ENCODE measurements at regions not wholly inside any gene's neighbourhood (a gene's known extent, or its start where the extent isn't known, plus 50 kb on each side); places are given as distances from the start of the nearest gene placed in this dataset.

GRCh38 chr2:5764041-5764440, 71.9 kb downstream of the SOX11 start:
- no peak overlapping the region for H3K27ac ChIP-seq
- H3K4me3 ChIP-seq = no peak overlapping the region
- H3K4me1 ChIP-seq (ENCODE audit: control insufficient read depth in 1 of 2, low read depth in 2 of 2) = no peaks in the 10 kb centered on the region
- no peaks in the 10 kb centered on the region for H3K27me3 ChIP-seq (replicated peaks; ENCODE audit: insufficient read depth)
- H3K9me3 ChIP-seq = no peaks in the 10 kb centered on the region
- H3K36me3 ChIP-seq = no peaks in the 10 kb centered on the region
- no peak for TF ChIP-seq CTCF (IDR thresholded peaks at IDR 0.05)
- DNase-seq (ENCODE audit: low spot score) = no peak
- no peak for ATAC-seq (ENCODE audit: insufficient number of reproducible peaks, low FRiP score, low read depth)

- ATAC-seq (ENCODE audit: insufficient number of reproducible peaks, low FRiP score, low read depth) (no peak), DNase-seq (ENCODE audit: low spot score) (no peak)
- no peaks in the 10 kb centered on the region for H3K36me3 ChIP-seq
- H3K27me3 ChIP-seq (replicated peaks; ENCODE audit: insufficient read depth) = no peaks in the 10 kb centered on the region
- H3K4me3 ChIP-seq = no peak overlapping the region
- no peaks in the 10 kb centered on the region for H3K9me3 ChIP-seq
- H3K4me1 ChIP-seq (ENCODE audit: control insufficient read depth in 1 of 2, low read depth in 2 of 2) = no peaks in the 10 kb centered on the region
- H3K27ac ChIP-seq = no peak overlapping the region
- TF ChIP-seq CTCF (IDR thresholded peaks at IDR 0.05) = no peak
These were observed 73.9 kb downstream of the SOX11 start for GRCh38 chr2:5766056-5766455.

GRCh38 chr2:5766561-5766960, 74.4 kb downstream of the SOX11 start:
- Histone ChIP-seq H3K4me3 (no peak overlapping the region), H3K9me3 (no peaks in the 10 kb centered on the region), H3K27ac (no peak overlapping the region), H3K36me3 (no peaks in the 10 kb centered on the region), H3K27me3 (replicated peaks; ENCODE audit: insufficient read depth) (no peaks in the 10 kb centered on the region), H3K4me1 (ENCODE audit: control insufficient read depth in 1 of 2, low read depth in 2 of 2) (no peaks in the 10 kb centered on the region)
- ATAC-seq (ENCODE audit: insufficient number of reproducible peaks, low FRiP score, low read depth) (no peak), DNase-seq (ENCODE audit: low spot score) (no peak)
- TF ChIP-seq CTCF (IDR thresholded peaks at IDR 0.05) = no peak

GRCh38 chr2:5777131-5777535, 84.9 kb downstream of the SOX11 start:
- H3K4me3 ChIP-seq = no peak overlapping the region
- H3K27me3 ChIP-seq (replicated peaks; ENCODE audit: insufficient read depth) = no peaks in the 10 kb centered on the region
- H3K9me3 ChIP-seq = no peaks in the 10 kb centered on the region
- ATAC-seq (ENCODE audit: insufficient number of reproducible peaks, low FRiP score, low read depth) (no peak), DNase-seq (ENCODE audit: low spot score) (no peak)
- H3K27ac ChIP-seq = no peak overlapping the region
- TF ChIP-seq CTCF (IDR thresholded peaks at IDR 0.05) = no peak
- no peaks in the 10 kb centered on the region for H3K36me3 ChIP-seq
- no peaks in the 10 kb centered on the region for H3K4me1 ChIP-seq (ENCODE audit: control insufficient read depth in 1 of 2, low read depth in 2 of 2)

GRCh38 chr2:5781679-5782078, 89.5 kb downstream of the SOX11 start:
- H3K4me1 ChIP-seq (ENCODE audit: control insufficient read depth in 1 of 2, low read depth in 2 of 2) = no peaks in the 10 kb centered on the region
- H3K9me3 ChIP-seq = no peaks in the 10 kb centered on the region
- H3K4me3 ChIP-seq = no peak overlapping the region
- no peaks in the 10 kb centered on the region for H3K36me3 ChIP-seq
- no peak overlapping the region for H3K27ac ChIP-seq
- H3K27me3 ChIP-seq (replicated peaks; ENCODE audit: insufficient read depth) = no peaks in the 10 kb centered on the region
- TF ChIP-seq CTCF (IDR thresholded peaks at IDR 0.05) = no peak
- DNase-seq (ENCODE audit: low spot score) (no peak), ATAC-seq (ENCODE audit: insufficient number of reproducible peaks, low FRiP score, low read depth) (no peak)
